GM21786 (cell line): ENCODE measurements at regions not wholly inside any gene's neighbourhood (a gene's known extent, or its start where the extent isn't known, plus 50 kb on each side); places are given as distances from the start of the nearest gene placed in this dataset.

ENCODE experiments used
- ATAC-seq: cut with Tn5 transposase; IDR thresholded peaks from one replicate; pipeline ENCODE4 v1.9.1; 2021; ENCODE audit not compliant: unreplicated experiment

- no peak for ATAC-seq
Observed at GRCh38 chr2:34660741-34661140, 1061.6 kb upstream of the FAM98A start.

GRCh38 chr2:34656632-34657031 is 1057.5 kb upstream of the FAM98A start:
- ATAC-seq = peak; percentile 93

GRCh38 chr2:34652636-34653035 is 1053.5 kb upstream of the FAM98A start:
- no peak for ATAC-seq

GRCh38 chr2:34646901-34647300 is 1047.8 kb upstream of the FAM98A start:
- ATAC-seq = no peak

GRCh38 chr2:34632327-34632726 is 1033.2 kb upstream of the FAM98A start:
- no peak for ATAC-seq

- ATAC-seq = no peak
Observed at GRCh38 chr2:34627003-34627402, 1027.9 kb upstream of the FAM98A start.

- ATAC-seq = no peak
Observed at GRCh38 chr2:34604164-34604563, 1005.1 kb upstream of the FAM98A start.

- peak; percentile 80 for ATAC-seq
Observed at GRCh38 chr2:34602262-34602661, 1003.2 kb upstream of the FAM98A start.

- ATAC-seq = no peak
Observed at GRCh38 chr2:34601561-34601960, 1002.5 kb upstream of the FAM98A start.

GRCh38 chr2:34578641-34579040 is 979.5 kb upstream of the FAM98A start:
- no peak for ATAC-seq

GRCh38 chr2:34570266-34570872 is 971.3 kb upstream of the FAM98A start:
- peak; percentile 55 for ATAC-seq

- no peak for ATAC-seq
Observed at GRCh38 chr2:34567128-34567527, 968.0 kb upstream of the FAM98A start.

- ATAC-seq = no peak
Observed at GRCh38 chr2:34552337-34552736, 953.2 kb upstream of the FAM98A start.

- no peak for ATAC-seq
Observed at GRCh38 chr2:34549710-34550345, 950.7 kb upstream of the FAM98A start.

GRCh38 chr2:34547900-34548299 is 948.8 kb upstream of the FAM98A start:
- no peak for ATAC-seq

- ATAC-seq = no peak
Observed at GRCh38 chr2:34547340-34547739, 948.2 kb upstream of the FAM98A start.

GRCh38 chr2:34545486-34546136 is 946.5 kb upstream of the FAM98A start:
- no peak for ATAC-seq

- ATAC-seq = no peak
Observed at GRCh38 chr2:34534761-34535160, 935.7 kb upstream of the FAM98A start.

GRCh38 chr2:34534341-34534740 is 935.2 kb upstream of the FAM98A start:
- no peak for ATAC-seq

GRCh38 chr2:34533585-34534183 is 934.6 kb upstream of the FAM98A start:
- no peak for ATAC-seq

GRCh38 chr2:34529965-34530364 is 930.9 kb upstream of the FAM98A start:
- ATAC-seq = no peak

- no peak for ATAC-seq
Observed at GRCh38 chr2:34523958-34524514, 924.9 kb upstream of the FAM98A start.
